Stomach (tissue), 8 donors: ENCODE measurements at regions not wholly inside any gene's neighbourhood (a gene's known extent, or its start where the extent isn't known, plus 50 kb on each side); places are given as distances from the start of the nearest gene placed in this dataset.

Experiments
- DNase-seq, 2 donors: peaks; one replicate each; pipeline versions ENCODE4 v3.0.0 to v3.0.0-alpha.2; 2013 to 2019
- H3K27ac ChIP-seq, 5 donors: fragments of 200-600 bp in 4 of 5; sonication (generic) in 4 of 5; one replicate each; pipeline ENCODE4 v1.5.1; 2013 to 2019; ENCODE audit warnings: mild to moderate bottlenecking in 1 of 5, moderate library complexity in 1 of 5
- H3K27me3 ChIP-seq, 3 donors: fragments of 200-600 bp; sonication (generic); one replicate each; pipeline ENCODE4 v1.5.1; 2017 to 2019; ENCODE audit warnings: mixed run types in 1 of 3
- H3K36me3 ChIP-seq, 4 donors: fragments of 200-600 bp; sonication (generic); 1 replicate in 3 of 4; 2 replicates in 1 of 4; pipeline ENCODE4 v1.5.1; 2016 to 2019
- H3K4me1 ChIP-seq, 4 donors: fragments of 200-600 bp; sonication (generic); one replicate each; pipeline ENCODE4 v1.5.1; 2016 to 2019
- H3K4me3 ChIP-seq, 4 donors: fragments of 200-600 bp; sonication (generic) in 3 of 4; one replicate each; pipeline ENCODE4 v1.5.1; 2016 to 2019; ENCODE audit warnings: mild to moderate bottlenecking in 1 of 4
- H3K9me3 ChIP-seq, 4 donors: fragments of 200-600 bp; sonication (generic); one replicate each; pipeline ENCODE4 v1.5.1; 2016 to 2019
- CTCF ChIP-seq, 7 experiments: fragments of 450-650 bp in 4 of 7; fragments of 200-600 bp in 3 of 7; sonication (generic) in 3 of 7; IDR thresholded peaks; one replicate each; pipeline ENCODE4 v1.5.1; 2016 to 2019; ENCODE audit warnings: antibody characterized with exemption in 7 of 7, control low read depth in 2 of 7, mild to moderate bottlenecking in 1 of 7
- EP300 ChIP-seq: sonication (generic); formaldehyde crosslinking; IDR thresholded peaks from one replicate; pipeline ENCODE4 v1.6.1; 2017; ENCODE audit warnings: antibody characterized with exemption
- POLR2A ChIP-seq, 4 donors: fragments of 450-650 bp; IDR thresholded peaks; one replicate each; pipeline ENCODE4 v1.6.1; 2016; ENCODE audit warnings: antibody characterized with exemption in 4 of 4, control low read depth in 2 of 4, mild to moderate bottlenecking in 1 of 4, moderate library complexity in 1 of 4
- POLR2AphosphoS5 ChIP-seq, 3 donors: sonication (generic); formaldehyde crosslinking; IDR thresholded peaks; one replicate each; pipeline ENCODE4 v1.6.1; 2016; ENCODE audit warnings: antibody characterized with exemption in 3 of 3
- WGBS, 5 donors: extraction: QIAGEN DNeasy Blood & Tissue Kit in 3 of 5; methylation state at CpG; one replicate each; pipeline versions ENCODE4 v1.1.5 to v1.1.7; 2013 to 2018; 5-methylcytosine and 5-hydroxymethylcytosine counted together
- intact Hi-C: fragments of 100-400 bp; cut with DNase I; formaldehyde crosslinking; loops from one replicate; pipeline ENCODE4 v1.15.1; 2023; ENCODE audit warnings: low total_unique reads
- donor health status: healthy with polysubstance abuse.
- donor health status: Bipolar disorder and iron deficiency.
- donor health status: healthy.

- Histone ChIP-seq H3K27ac (no peak overlapping the region), H3K4me3 (no peak overlapping the region), H3K36me3 (no peaks in the 10 kb centered on the region), H3K4me1 (peaks cover 5 to 30% (median 24%) of the 10 kb centered on the region in 4 donors), H3K9me3 (peaks cover 0 to 13% (median 9%) of the 10 kb centered on the region in 4 donors), H3K27me3 (no peaks in the 10 kb centered on the region)
- intact Hi-C loops = no loop called here
- WGBS, 5 donors = 0 to 100% (median 100%) methylated on average over 1 of the region's 1 CpG
- DNase-seq = no peak
- TF ChIP-seq EP300 = no peak
- no peak for TF ChIP-seq POLR2A (IDR thresholded peaks at IDR 0.05)
- no peak for TF ChIP-seq CTCF (IDR thresholded peaks at IDR 0.05)
- TF ChIP-seq POLR2AphosphoS5 (IDR thresholded peaks at IDR 0.05) = no peak
Measured at GRCh38 chr2:43090317-43090716, 136.1 kb downstream of the ZFP36L2 start.

GRCh38 chr2:43088143-43089073 lies 138.0 kb downstream of the ZFP36L2 start:
- intact Hi-C loops = no loop called here
- no peak for DNase-seq
- Histone ChIP-seq H3K4me3 (no peak overlapping the region), H3K27me3 (no peaks in the 10 kb centered on the region), H3K9me3 (peaks cover 0 to 13% (median 9%) of the 10 kb centered on the region in 4 donors), H3K36me3 (no peaks in the 10 kb centered on the region), H3K27ac (peak overlapping the region in 4 of 5 donors; percentile 7 to 91 (median 88)), H3K4me1 (peaks cover 21 to 49% (median 43%) of the 10 kb centered on the region in 4 donors)
- TF ChIP-seq CTCF (IDR thresholded peaks at IDR 0.05) (no peak), POLR2A (IDR thresholded peaks at IDR 0.05) (no peak), POLR2AphosphoS5 (IDR thresholded peaks at IDR 0.05) (no peak), EP300 (no peak)
- WGBS, 5 donors = 64 to 88% (median 77%) methylated on average over 3 of the region's 3 CpGs

- Histone ChIP-seq H3K4me1 (peaks cover 31 to 59% (median 53%) of the 10 kb centered on the region in 4 donors), H3K9me3 (peaks cover 0 to 13% (median 9%) of the 10 kb centered on the region in 4 donors), H3K4me3 (no peak overlapping the region), H3K27me3 (no peaks in the 10 kb centered on the region), H3K27ac (peak overlapping the region in 4 of 5 donors; percentile 87 to 91 (median 89)), H3K36me3 (no peaks in the 10 kb centered on the region)
- intact Hi-C loops = no loop called here
- no peak for TF ChIP-seq EP300
- TF ChIP-seq CTCF (IDR thresholded peaks at IDR 0.05) = no peak
- no peak for TF ChIP-seq POLR2A (IDR thresholded peaks at IDR 0.05)
- TF ChIP-seq POLR2AphosphoS5 (IDR thresholded peaks at IDR 0.05) = no peak
- WGBS, 5 donors = 90 to 97% (median 94%) methylated on average over 3 of the region's 3 CpGs
- DNase-seq = no peak
Measured at GRCh38 chr2:43087413-43087812, 139.0 kb downstream of the ZFP36L2 start.

GRCh38 chr2:43086451-43087221 lies 139.8 kb downstream of the ZFP36L2 start:
- no peak overlapping the region for H3K4me3 ChIP-seq
- intact Hi-C loops = no loop called here
- peak overlapping the region; percentile 87 to 91 (median 88) for H3K27ac ChIP-seq
- H3K27me3 ChIP-seq = no peaks in the 10 kb centered on the region
- TF ChIP-seq POLR2A (IDR thresholded peaks at IDR 0.05) (no peak), POLR2AphosphoS5 (IDR thresholded peaks at IDR 0.05) (peak; percentile 76 to 92 (median 90)), CTCF (IDR thresholded peaks at IDR 0.05) (no peak), EP300 (peak; percentile 84)
- no peaks in the 10 kb centered on the region for H3K36me3 ChIP-seq
- peak in 1 of 2 donors; percentile 94 for DNase-seq
- WGBS, 5 donors = 44 to 80% (median 60%) methylated on average over 11 to 14 of the region's 14 CpGs
- H3K9me3 ChIP-seq = peaks cover 0 to 13% (median 9%) of the 10 kb centered on the region in 4 donors
- peaks cover 36 to 67% (median 59%) of the 10 kb centered on the region in 4 donors for H3K4me1 ChIP-seq
